Fibroblast of skin of back (primary cell): ENCODE measurements at regions not wholly inside any gene's neighbourhood (a gene's known extent, or its start where the extent isn't known, plus 50 kb on each side); places are given as distances from the start of the nearest gene placed in this dataset.

Experiments
- DNase-seq: peaks from one replicate; pipeline ENCODE4 v3.0.0-alpha.2; 2013

DNA sequence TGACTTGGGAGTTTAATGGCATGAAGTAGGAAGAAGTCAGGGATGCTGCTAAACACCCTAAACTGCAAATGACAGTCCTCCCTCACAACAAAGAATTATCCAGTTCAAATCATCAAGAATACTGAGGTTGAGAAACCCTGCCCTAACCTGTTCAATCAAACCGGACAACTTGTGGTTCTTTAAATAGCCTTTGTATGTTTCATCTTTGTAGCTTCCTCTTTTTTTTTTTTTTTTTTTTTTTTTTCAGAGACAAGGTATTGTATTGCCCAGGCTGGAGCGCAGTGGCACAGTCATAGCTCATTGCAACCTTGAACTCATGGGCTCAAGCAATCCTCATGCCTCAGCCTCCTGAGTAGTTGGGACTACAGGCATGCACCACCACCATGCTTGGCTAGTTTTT is 52.5 kb upstream of the TTC29 start:
- DNase-seq: no peak

DNA sequence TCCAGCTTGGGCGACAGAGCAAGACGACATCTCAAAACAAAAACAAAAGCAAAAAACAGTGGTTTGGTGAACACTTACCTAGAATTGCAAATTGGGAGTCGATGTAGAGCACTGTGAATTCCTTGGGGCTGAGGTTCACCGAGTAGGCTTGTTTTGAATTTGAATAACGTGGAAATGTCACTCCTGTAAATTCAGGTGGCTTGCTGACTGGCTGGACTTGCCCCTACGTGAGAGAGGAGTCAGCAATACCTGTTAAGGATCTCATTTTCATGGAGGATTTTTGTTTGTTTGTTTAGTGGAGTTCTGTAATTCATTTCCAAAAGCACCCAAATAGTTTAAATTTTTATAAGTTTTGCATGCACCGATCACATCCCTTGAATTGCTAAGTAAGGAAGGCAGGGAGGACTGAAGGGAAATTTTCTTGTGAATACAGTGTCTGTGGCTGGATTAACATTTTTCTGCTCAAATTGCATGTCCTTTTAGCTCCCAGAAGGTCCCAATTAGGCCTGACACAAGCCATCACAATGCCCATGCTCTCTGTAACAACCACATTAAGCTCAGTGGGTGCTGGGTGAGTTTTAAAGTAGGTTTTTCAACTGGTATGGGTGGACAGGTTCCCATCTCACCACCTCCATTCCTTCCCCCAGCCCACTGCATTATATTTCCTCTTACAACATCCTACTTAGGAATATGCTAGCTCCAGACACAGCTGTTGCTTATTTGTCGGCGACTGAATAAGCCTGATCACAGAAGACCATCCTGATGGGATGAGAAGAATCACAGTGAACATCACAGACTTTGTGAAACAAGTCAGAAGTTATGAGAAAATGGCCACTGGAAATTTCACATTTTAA is 58.5 kb upstream of the TTC29 start:
- DNase-seq: peak; percentile 9

DNA sequence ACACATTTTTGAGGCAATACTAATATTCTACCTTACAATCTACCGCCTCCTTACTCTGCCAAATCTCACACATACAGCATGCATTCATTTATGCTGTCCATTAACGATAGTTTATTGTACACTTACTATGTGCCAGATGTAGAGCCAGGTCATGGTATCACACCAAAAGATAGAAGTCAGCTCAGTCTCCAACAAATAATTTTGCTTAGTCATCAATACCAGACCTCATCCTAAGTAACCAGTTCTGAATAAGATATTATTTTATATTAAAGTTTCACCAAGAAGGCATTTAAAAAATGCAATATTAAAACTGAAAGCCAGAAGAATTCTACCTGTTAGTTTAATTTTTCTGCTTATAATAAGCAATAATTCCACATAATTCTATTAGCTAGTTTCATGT is 60.6 kb upstream of the TTC29 start:
- DNase-seq: no peak

DNA sequence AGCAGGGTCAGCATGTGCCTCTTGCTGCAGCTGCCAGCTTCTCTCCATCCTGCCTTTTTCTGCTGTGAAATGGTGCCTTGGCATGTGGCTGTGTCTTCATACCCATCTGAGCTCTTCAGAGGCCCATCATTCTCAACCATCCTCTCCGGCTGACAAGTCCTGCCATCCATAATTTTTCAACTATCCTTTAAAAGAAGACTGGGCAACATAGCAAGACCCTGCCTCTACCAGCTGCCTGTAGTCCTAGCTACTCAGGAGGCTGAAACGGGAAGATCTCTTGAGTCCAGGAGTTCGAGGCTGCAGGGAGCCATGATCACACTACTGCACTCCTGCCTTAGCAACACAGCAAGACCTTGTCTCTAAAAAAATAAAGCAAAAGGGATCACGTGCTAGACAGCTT is 64.2 kb upstream of the TTC29 start:
- no peak for DNase-seq

DNA sequence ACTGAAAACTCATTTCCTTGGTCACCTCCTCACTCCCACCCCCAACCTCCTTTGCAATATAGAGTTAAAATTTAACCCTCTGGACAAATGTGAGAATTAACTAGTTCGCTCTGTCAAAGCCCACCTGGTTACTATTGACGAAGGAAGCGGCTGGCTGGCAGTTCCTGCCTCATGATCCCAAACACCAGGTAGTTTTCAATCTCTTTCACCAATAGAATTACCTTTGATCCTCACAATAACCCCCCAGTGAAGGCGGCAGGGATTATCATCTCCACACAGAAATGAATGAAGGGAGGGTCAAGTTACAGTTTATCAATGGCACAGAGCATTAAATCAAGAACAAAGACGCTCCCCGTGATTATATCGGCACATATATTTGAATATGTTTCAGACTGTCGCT is 65.7 kb upstream of the TTC29 start:
- DNase-seq: no peak

DNA sequence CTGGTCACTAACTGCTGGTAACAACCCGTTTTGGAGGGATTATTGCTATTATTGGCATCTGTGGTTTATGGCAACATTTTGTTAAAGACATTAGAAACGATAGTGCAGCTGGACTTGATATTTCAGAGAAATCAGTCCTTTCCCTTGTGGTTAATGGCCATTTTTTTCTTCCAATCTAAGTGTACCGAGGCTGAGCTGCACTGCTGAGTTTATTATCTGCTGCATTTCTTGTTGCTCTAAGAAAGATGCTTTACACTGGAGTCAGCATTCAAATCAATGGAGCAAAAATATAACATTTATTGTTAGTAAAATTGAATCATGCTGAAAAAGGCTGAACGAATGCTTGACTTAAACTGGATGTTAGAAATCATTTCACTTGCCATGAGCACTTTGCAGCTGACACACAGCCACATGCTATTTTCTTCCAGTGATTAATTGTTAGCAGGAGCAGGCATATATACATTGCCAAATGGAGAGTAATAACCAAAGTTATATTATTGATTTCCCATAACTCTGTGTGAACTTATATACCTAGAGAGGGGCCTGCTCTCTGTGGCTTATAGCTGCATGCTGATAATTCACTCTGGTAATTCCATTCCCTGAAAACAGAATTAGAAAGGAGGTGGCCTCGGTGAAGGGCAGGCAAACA is 66.5 kb upstream of the TTC29 start:
- DNase-seq: no peak

DNA sequence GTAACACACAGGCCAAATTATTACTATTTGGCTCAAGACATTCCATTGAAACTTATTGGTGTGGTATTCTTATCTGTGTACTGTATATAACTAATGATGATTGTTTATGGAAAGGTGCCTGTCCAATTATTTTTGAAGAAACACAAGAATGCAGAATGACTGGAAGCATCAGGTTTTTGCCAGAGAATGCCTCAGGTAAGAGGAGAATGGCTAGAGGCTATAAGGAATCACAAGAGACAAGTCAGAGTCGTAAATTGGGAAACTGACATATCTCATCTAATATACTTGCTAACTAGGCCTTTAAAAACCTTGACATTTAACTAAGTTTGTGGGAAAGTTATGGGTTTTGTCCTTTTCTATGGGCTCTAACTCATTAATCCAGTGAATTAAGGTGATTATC is 69.3 kb upstream of the TTC29 start:
- DNase-seq: no peak

DNA sequence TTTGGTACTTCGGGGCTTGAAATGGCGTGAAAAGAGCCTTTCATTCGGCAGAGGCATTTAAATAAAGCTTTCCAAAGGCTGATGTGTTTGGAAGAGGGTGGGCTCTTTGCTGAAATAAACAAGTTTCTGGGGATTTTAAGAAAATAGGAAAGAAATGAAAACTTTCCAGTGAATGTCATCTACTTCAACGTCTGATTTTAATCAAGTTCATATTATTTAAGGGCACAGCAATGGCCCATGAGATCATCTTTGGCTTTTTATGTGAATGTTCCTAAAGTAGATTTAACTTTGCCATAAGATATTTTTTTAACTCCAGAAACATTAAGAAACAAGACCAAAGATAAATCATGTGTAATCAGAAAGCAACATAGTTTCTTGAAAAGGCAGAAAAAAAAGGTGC is 69.8 kb upstream of the TTC29 start:
- no peak for DNase-seq

DNA sequence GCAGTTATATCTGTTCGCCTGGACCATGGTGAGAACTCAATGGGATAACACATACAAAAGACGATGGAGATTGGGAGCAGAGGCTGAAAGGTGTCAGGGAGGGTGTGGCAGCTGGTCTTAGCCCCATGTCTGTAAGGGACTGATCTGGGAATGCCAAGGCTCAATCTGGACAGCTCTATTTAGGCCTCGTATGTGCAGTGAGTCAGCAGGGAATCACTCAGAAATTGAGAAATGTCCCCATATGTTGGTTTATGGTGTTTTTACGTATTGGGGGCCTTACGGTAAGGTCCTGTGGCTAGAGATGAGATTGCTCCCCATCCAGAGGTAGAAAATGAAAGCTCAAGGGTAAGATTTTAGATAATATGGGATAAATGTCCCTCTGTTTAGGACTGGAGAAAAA is 71.4 kb upstream of the TTC29 start:
- DNase-seq: no peak

DNA sequence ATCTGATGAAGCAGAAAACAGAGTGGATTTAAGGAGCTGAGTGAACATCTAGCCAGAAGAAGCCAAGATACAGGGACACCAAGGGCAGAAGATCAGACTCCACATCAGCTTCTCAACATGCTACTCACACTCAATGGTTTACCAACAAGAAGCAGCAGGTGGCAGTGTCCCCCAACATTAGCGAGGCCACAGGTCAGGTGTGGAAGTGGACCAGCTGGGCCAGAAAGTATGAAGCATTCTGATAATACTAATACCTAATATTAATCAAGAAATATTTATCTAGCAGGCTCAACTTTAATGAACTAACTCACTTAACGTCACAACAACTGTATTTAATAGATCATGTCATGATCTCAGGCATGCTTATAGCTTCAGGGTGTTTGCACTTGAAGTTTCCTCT is 73.4 kb upstream of the TTC29 start:
- peak; percentile 50 for DNase-seq

DNA sequence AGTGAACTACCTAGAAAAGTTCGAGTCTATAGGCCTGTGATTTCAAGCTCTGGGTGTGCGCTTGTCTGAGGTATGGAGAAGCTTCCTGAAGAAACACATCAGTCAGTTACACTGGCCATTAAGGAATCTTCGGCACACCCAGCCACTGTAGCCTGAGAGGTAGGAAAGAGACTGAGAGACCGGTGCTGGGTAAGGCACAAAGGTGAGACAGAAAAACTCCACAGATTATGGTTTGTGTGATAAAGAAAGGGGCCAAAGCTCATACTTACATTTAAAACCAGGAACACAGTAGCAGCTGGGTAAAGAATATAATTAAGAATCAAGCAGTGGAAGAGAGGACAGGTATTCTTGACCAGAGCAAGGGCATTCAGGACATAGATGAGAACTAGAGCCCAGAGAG is 74.8 kb upstream of the TTC29 start:
- DNase-seq: no peak

DNA sequence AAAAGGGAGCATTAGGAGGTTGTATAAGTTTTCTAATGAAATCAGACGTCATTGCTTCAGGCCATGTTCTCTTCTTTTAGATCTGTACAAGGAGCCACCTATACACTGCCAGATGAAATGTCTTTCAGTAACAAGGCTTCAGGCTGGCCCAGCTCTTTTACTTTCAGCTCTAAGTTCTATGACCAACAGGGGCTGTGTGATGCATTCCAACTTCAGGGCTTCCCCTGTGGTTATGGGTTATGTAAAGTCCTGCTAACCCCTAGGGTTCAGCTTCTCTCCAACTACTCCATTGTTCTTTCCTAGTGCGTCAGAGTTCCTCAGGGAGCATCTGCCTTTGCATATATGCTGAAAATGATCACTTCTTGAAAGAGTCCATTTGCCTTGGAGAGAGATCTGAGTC is 79.4 kb upstream of the TTC29 start:
- no peak for DNase-seq

DNA sequence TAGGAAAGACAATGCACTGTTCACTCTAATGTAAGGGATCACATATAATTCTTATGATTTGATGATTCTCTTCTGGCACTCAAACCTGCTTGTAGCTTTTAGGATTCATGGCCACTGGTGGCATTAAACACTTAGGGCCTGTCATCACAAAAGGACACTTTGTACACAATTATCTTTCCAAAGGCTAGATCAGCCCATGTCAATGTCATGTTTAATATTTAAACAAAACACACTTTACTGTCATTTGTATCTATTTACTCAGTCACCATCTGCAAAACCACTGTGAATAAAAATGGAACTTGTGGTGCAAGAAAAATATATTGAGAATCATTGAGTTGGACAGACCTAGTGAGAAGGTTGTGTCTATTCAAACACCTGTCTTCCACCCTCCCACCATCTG is 83.6 kb upstream of the TTC29 start:
- no peak for DNase-seq

DNA sequence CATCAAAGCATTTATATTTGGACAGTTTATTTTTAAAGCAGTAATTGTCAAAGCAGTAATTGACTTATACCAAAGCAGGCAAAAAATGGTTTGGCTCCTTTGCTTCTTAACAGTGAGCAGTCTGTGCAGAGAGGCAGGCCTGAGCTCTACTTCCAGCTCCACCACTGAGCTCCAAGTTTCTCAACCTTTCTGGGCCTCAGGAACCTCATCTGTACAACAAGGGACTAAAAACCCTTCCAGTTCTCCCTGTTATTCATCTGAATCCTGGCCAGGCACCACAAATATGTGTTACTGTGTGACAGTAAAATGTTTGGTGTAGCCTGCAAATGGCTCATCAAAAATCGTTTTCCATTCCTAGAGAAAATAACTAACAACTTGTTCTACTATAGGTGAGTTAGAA is 88.7 kb upstream of the TTC29 start:
- DNase-seq: peak; percentile 6

DNA sequence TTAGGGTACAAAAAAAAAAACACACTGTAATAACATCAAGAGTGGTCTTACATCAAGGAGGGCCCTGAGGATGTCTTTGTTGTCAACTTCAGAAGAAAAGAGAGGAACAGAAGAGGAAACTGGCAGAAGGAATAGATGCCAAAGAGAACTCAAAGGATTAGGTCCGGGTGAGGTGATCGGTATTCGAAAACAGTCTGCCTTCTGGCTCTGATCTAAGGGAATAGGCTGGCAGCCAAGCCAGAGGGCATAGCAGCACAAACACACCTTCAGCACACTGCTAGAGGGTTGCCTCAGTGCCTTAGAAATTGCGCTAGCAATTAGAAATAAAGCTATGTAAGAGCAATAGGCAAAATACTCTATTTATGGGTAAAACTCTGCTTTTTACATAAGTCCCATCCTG is 91.4 kb upstream of the TTC29 start:
- no peak for DNase-seq

DNA sequence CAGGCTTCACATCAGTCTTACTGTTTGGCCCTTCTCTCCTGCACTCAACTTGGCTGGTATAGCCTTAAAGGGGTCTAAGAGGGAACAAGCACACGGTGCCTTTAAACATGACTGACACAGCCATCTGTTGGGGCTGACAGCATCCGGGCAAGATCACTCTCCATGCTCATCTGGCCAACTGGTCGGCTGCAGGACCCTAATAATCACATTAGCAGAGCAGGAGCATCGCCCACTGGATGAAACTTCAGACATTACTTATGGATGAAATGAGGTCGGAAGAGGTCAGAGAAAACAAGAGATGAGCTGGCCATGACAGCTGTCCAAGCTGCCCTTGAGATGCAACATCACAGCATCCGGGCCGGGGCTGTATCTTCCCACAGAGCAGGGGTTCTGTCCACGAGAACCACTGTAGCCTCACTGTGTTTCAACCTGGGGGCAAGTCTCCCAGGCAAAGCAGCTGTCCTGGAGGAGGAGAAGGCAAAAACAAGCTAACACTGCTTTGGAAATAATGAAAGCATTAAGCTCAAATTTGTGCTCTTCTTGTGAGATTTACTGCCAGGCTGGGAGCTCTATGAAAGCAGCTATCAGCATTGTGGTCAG is 94.4 kb upstream of the TTC29 start:
- DNase-seq: no peak

DNA sequence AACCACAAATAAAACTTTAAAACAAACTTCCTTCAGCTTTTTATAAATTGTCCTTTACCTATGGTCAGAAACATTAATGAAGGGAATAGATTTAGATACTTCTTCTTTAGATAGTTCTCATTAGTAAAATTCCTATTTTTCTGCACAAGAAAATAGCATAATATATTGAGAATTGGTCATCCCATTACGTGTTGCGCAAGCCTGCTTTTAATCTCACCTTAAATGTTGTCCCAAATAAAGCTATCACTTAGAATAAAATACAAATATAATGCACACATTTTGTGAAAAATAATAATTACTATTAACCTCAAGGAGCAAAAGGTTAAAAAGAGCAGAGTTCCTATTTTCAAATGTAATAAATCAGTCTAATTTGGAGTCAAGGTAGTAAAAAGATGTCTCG is 95.2 kb upstream of the TTC29 start:
- DNase-seq: no peak

DNA sequence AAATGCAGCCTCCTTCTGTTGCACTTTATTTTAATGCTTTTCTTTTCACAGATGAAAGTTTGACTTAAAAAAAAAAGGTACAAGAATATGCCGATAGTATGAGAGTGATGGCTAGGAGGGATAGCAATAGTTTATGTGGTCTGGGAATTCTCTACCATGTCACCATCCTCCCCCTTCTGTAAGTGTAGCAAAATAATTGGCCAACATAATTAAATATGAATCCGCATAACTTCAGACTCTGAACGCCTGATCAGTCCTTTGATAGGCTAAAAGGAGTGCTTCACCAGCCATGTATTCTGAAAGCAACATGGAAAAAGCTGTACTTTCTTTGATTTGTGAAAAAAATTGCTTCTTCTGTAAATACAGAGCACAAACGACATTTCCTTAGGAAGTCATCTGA is 95.7 kb upstream of the TTC29 start:
- no peak for DNase-seq

DNA sequence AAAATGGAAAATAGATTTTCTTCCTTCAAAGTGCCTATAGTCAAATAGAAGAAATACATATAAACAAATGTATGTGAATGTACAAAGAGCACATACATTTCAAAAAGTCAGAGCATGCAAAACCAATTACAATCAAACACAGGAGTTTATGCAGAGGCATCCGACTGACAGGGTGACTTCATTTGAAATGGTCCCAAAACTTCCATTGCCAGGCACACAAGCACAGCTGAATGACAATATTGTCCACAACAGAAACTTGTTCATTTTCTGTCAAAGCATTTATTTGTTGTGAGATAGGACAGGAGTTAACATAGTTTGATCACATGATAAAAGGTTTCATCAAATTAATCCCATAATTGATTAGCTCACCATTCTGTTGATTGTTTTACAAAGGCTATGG is 96.4 kb upstream of the TTC29 start:
- DNase-seq: no peak

DNA sequence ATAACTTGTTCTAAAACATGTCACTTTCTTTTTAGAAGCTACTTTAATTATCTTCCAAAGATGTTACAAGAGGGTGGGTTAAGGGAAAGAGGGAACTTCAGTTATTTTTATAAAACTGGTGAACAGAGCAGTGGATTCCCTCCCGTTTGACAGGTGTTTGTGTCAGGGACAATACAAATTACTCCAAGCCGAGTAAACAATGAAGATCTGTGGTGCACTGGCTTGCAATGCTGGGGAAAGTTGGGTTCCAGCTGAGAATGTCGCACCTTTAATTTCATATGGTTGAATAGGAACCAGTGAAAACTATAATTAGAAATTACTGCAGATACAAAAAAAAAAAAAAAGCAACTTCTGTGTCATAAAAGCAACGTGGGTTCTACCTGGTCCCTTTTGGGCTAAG is 98.6 kb upstream of the TTC29 start:
- DNase-seq: no peak

DNA sequence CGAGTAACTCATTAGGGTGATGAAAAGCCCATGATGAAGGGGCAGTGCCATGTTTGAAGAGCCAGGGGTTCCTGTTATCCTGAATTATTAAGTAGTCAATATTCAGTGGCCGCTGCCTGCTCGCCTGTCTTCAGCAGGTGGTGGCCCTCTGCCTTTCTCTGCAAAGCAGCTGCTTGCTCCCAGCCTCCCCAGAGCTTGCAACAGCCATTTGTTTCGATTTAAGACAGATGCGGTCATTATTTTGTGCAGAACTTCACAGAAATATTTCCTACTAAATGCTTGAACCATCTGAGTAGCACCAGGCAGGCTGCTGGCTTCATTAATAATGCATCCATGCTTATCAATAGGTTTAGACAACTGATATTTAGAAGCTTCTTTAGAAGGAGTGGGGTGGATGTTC is 104.3 kb upstream of the TTC29 start:
- DNase-seq: no peak

DNA sequence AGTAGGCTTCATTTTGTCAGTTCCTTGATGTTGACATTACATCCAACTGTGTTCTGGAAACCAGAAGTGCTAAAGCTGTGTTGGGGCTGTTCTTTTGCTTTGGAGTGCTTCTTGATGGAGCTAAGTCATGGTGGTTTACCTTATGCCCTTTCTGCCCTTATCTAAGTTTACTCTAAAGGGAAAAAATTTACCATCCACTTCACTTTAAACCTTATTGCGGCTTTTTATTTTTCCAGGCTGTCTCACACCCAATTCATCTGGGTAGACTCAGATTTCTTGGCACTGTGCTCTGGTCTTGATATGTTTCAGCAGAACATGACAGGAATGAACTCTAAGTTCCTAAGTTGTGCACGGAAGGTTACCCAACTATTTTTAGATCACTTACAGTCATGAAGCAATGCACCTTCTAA is 104.7 kb upstream of the TTC29 start:
- peak; percentile 41 for DNase-seq

DNA sequence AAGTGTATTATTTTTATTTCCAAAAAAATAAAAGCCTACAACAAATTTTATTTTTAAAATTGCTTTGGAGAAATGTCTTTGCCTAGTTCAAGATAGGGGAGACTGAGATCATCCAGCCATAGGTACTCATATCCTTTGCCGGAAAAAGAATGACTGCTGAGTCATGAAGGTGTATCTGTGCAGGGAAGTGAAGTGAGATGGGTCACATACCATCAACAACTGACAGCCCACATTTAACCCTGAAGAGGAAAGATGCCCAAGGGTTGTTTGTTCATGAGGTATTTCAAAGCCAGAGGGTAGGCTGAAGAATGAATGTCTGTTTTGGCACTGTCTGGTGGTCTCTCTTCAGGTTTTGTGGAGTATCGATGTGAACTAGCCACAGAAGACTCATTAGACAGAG is 106.7 kb upstream of the TTC29 start:
- no peak for DNase-seq

DNA sequence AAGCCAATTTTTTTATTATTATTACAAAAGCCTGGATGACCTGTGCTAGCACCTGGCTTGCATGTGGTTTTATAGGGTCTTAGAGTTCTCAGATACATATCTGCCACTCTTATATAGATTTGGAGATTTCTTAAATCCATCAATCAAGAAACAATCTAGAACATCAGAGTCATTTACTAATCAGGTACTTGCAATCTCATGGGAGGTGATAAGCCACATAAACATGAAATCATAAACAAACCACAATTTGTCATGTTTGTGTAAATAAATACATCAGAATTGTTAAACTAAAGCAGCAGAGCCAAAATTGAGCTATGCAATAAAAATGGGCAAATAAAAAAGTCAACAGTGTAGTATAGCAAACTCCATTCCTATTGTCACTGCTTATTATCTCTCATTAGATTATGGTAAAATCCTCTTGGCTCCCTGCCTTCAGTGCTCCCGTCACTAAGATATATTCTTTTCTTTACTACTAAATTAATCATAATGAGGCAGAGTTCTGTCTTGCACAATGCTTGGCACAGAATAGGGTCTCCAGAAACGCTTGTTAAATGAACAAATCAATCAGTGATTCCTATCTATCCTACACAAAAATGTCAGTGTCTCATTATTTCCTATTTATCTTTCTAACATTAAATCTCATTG is 108.7 kb upstream of the TTC29 start:
- DNase-seq: no peak
